Right lobe of liver (tissue), 6 donors: ENCODE measurements at regions not wholly inside any gene's neighbourhood (a gene's known extent, or its start where the extent isn't known, plus 50 kb on each side); places are given as distances from the start of the nearest gene placed in this dataset.
"Not testable (repeated sequence)": the region's sequence is repeated elsewhere in the genome, so short reads cannot be mapped to it uniquely, and the experiment has no call there.

Experiments used
- ATAC-seq, 4 donors: fragments of 200-7000 bp; cut with Tn5 transposase; one replicate each; pipeline ENCODE4 v1.9.1; 2020; ENCODE audit warnings: mild to moderate bottlenecking in 4 of 4, moderate library complexity in 4 of 4
- DNase-seq, 3 donors: peaks; one replicate each; pipeline ENCODE4 v3.0.0-alpha.2; 2020
- H3K27ac ChIP-seq, 3 donors: fragments of 200-600 bp; one replicate each; pipeline ENCODE4 v1.8.0; 2022
- H3K27me3 ChIP-seq, 2 donors: fragments of 200-600 bp; one replicate each; pipeline ENCODE4 v1.8.0; 2022
- H3K36me3 ChIP-seq, 4 donors: fragments of 200-600 bp; sonication (generic) in 1 of 4; one replicate each; pipeline versions ENCODE4 v1.5.1 to v1.8.0; 2017 to 2022; ENCODE audit warnings: control low read depth in 1 of 4
- H3K4me1 ChIP-seq, 4 donors: fragments of 200-600 bp; sonication (generic) in 1 of 4; one replicate each; pipeline versions ENCODE4 v1.5.1 to v1.8.0; 2017 to 2022; ENCODE audit warnings: control low read depth in 1 of 4
- H3K4me3 ChIP-seq, 3 donors: fragments of 200-600 bp; one replicate each; pipeline ENCODE4 v1.8.0; 2022
- H3K9me3 ChIP-seq, 4 donors: fragments of 200-600 bp; sonication (generic) in 1 of 4; one replicate each; pipeline versions ENCODE4 v1.5.1 to v1.8.0; 2017 to 2022; ENCODE audit warnings: control low read depth in 1 of 4
- POLR2A ChIP-seq: fragments of 450-650 bp; IDR thresholded peaks from one replicate; pipeline ENCODE4 v1.6.1; 2017; ENCODE audit warnings: antibody characterized with exemption, mild to moderate bottlenecking
- WGBS: methylation state at CpG from one replicate; pipeline ENCODE4 v1.1.6; 2018; ENCODE audit warnings: low coverage, low lambda C conversion rate; ENCODE audit not compliant: insufficient coverage; ENCODE audit errors: missing lambda C conversion rate; 5-methylcytosine and 5-hydroxymethylcytosine counted together
- intact Hi-C, 2 donors: fragments of 100-400 bp; cut with DNase I; formaldehyde crosslinking; loops; one replicate each; pipeline versions ENCODE4 v1.11.2 to v1.14.1; 2022
- TF ChIP-seq, protein P1 (sequence below), 4 donors: fragments of 200-600 bp in 3 of 4; fragments of 450-650 bp in 1 of 4; IDR thresholded peaks; one replicate each; pipeline versions ENCODE4 v1.5.1 to v1.8.0; 2016 to 2022; ENCODE audit warnings: antibody characterized with exemption in 4 of 4, mild to moderate bottlenecking in 2 of 4
- donor health status: DM: no; HTN: yes; CAD: no.
- donor health status: DM: no; HTN: no; CAD: no.
- donor health status: DM: no; HTN: no; CAD: no.
- donor health status: DM: no; HTN: yes; CAD: no.
- donor health status: DM: no; HTN: yes; CAD: no.

- Histone ChIP-seq H3K4me3 (no peak overlapping the region), H3K9me3 (no peaks in the 10 kb centered on the region), H3K27me3 (no peaks in the 10 kb centered on the region), H3K4me1 (no peaks in the 10 kb centered on the region), H3K27ac (no peak overlapping the region), H3K36me3 (no peaks in the 10 kb centered on the region)
- DNase-seq (no peak), ATAC-seq (no peak)
- no peak for TF ChIP-seq POLR2A
- TF ChIP-seq, protein P1, sequence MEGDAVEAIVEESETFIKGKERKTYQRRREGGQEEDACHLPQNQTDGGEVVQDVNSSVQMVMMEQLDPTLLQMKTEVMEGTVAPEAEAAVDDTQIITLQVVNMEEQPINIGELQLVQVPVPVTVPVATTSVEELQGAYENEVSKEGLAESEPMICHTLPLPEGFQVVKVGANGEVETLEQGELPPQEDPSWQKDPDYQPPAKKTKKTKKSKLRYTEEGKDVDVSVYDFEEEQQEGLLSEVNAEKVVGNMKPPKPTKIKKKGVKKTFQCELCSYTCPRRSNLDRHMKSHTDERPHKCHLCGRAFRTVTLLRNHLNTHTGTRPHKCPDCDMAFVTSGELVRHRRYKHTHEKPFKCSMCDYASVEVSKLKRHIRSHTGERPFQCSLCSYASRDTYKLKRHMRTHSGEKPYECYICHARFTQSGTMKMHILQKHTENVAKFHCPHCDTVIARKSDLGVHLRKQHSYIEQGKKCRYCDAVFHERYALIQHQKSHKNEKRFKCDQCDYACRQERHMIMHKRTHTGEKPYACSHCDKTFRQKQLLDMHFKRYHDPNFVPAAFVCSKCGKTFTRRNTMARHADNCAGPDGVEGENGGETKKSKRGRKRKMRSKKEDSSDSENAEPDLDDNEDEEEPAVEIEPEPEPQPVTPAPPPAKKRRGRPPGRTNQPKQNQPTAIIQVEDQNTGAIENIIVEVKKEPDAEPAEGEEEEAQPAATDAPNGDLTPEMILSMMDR (IDR thresholded peaks at IDR 0.05): no peak
- 66% methylated on average over 8 of the region's 8 CpGs for WGBS
- intact Hi-C loops: no loop called here
These were observed 109.1 kb upstream of the DNAJC10 start for GRCh38 chr2:182606728-182607681.

DNA sequence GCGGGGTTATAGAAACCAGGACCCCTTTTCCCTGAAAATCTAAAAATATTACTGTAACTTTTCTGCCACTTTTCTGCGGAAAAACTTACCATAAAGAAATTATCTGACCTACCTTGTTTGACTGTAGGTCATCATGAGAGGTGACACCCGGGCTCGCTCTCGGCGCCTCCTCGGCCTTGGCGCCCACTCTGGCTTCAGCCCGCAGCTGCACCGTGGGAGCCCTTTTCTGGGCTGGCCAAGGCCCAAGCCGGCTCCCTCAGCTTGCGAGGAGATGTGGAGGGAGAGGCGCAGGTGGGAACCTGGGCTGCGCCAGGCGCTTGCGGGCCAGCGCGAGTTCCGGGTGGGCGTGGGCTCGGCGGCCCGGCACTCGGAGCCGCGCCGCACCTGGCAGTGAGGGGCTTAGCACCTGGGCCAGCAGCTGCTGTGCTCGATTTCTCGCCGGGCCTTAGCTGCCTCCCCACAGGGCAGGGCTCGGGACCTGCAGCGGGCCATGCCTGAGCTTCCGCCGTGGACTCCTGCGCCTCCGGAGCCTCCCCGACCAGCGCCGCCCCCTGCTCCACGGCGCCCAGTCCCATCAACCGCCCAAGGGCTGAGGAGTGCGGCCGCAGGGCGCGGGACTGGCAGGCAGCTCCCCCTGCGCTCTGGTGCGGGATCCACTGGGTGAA, 107.7 kb upstream of the DNAJC10 start:
- ATAC-seq (no peak), DNase-seq (no peak)
- no peak for TF ChIP-seq POLR2A
- TF ChIP-seq, protein P1 (IDR thresholded peaks at IDR 0.05): no peak
- H3K4me1 ChIP-seq: no peaks in the 10 kb centered on the region
- intact Hi-C loops: no loop called here
- H3K27ac ChIP-seq: no peak overlapping the region
- 73% methylated on average over 3 of the region's 48 CpGs for WGBS
- no peaks in the 10 kb centered on the region for H3K36me3 ChIP-seq
- H3K4me3 ChIP-seq: no peak overlapping the region
- H3K9me3 ChIP-seq: no peaks in the 10 kb centered on the region
- H3K27me3 ChIP-seq: no peaks in the 10 kb centered on the region

DNA sequence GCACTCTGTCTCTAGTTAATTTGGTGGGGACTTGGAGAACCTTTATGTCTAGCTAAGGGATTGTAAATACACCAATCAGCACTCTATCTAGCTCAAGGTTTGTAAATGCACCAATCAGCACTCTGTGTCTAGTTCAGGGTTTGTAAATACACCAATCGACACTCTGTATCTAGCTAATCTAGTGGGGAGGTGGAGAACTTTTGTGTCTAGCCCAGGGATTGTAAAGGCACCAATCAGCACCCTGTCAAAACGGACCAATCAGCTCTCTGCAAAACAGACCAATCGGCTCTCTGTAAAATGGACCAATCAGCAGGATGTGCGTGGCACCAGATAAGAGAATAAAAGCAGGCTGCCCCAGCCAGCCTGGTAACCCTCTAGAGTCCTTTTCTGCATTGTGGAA, 107.1 kb upstream of the DNAJC10 start:
- H3K4me3 ChIP-seq, DNase-seq, H3K36me3 ChIP-seq, H3K4me1 ChIP-seq, ATAC-seq, intact Hi-C loops, H3K27me3 ChIP-seq, H3K9me3 ChIP-seq, H3K27ac ChIP-seq: not testable (repeated sequence)
- WGBS: 61% methylated on average over 3 of the region's 4 CpGs

- H3K9me3 ChIP-seq: no peaks in the 10 kb centered on the region
- H3K4me1 ChIP-seq: no peaks in the 10 kb centered on the region
- H3K27ac ChIP-seq: no peak overlapping the region
- no peaks in the 10 kb centered on the region for H3K27me3 ChIP-seq
- WGBS: 58% methylated on average over 2 of the region's 2 CpGs
- intact Hi-C loops: no loop called here
- DNase-seq (no peak), ATAC-seq (no peak)
- H3K4me3 ChIP-seq: no peak overlapping the region
- TF ChIP-seq, protein P1 (IDR thresholded peaks at IDR 0.05): no peak
- no peak for TF ChIP-seq POLR2A
- H3K36me3 ChIP-seq: no peaks in the 10 kb centered on the region
These were observed 105.8 kb upstream of the DNAJC10 start for GRCh38 chr2:182610231-182610630.

- no peaks in the 10 kb centered on the region for H3K4me1 ChIP-seq
- ATAC-seq (no peak), DNase-seq (no peak)
- no peak for TF ChIP-seq POLR2A
- TF ChIP-seq, protein P1 (IDR thresholded peaks at IDR 0.05): no peak
- 66% methylated on average over 3 of the region's 3 CpGs for WGBS
- no peak overlapping the region for H3K4me3 ChIP-seq
- H3K27me3 ChIP-seq: no peaks in the 10 kb centered on the region
- H3K36me3 ChIP-seq: no peaks in the 10 kb centered on the region
- H3K27ac ChIP-seq: no peak overlapping the region
- H3K9me3 ChIP-seq: no peaks in the 10 kb centered on the region
- intact Hi-C loops: no loop called here
These were observed 105.0 kb upstream of the DNAJC10 start for GRCh38 chr2:182611009-182611408.
